Putamen (tissue), 1 donor: ENCODE measurements at regions not wholly inside any gene's neighbourhood (a gene's known extent, or its start where the extent isn't known, plus 50 kb on each side); places are given as distances from the start of the nearest gene placed in this dataset.
A peak's percentile ranks its signal among the peaks of the same experiment; 100 is the strongest.
"Not testable (repeated sequence)": the region's sequence is repeated elsewhere in the genome, so short reads cannot be mapped to it uniquely, and the experiment has no call there.

Experiments used
- DNase-seq: peaks from one replicate; pipeline ENCODE4 v3.0.0-alpha.2; 2016; ENCODE audit warnings: low spot score

GRCh38 chr11:97880209-97880608 lies 1140.5 kb upstream of the CNTN5 start:
- DNase-seq, result no peak

GRCh38 chr11:97883086-97883485 lies 1137.7 kb upstream of the CNTN5 start:
- DNase-seq, result no peak

DNA sequence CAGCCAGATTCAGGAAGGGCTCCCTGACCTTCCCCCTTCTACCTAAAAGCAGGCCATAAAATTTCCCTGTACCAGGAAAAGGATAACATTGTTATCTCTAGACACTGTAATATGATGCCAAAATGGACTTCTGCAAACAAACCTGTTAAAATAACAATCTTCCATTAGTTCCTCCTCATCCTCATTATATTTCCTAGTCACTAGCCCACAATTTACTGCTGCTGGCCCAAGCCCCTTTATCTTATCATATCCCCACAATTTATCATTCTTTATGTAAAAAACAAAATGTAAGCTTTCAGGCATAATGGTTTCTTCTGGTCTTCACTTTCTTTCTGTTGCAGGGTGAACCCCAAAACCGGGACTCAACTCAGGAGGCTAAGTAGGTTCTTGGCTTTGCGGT lies 1132.1 kb upstream of the CNTN5 start:
- DNase-seq, result no peak

- DNase-seq, result peak; percentile 69
Observed at GRCh38 chr11:97890466-97890865, 1130.3 kb upstream of the CNTN5 start.

- DNase-seq, result no peak
Observed at GRCh38 chr11:97893612-97894011, 1127.1 kb upstream of the CNTN5 start.

GRCh38 chr11:97894978-97895377 lies 1125.8 kb upstream of the CNTN5 start:
- DNase-seq, result no peak

- no peak for DNase-seq
Observed at GRCh38 chr11:97895572-97895971, 1125.2 kb upstream of the CNTN5 start.

DNA sequence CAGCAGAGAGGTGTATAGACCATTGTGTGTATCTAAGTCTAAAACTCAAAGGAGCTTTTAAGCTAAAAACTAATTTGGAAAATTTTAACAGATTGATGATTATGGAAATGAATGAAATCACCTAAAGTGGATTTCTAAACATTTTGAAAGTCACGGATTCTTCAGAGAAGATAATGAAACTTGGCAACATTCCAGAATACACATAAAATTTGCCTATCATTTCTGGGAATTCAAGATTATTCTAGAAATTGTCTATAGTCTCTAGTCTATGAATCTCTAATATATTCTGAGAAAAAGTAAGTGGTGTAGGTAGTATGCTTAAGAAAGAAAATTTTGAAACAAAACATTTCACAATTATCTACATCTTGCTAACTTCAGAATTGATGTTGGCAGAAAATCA lies 1117.9 kb upstream of the CNTN5 start:
- DNase-seq, result no peak

GRCh38 chr11:97905101-97905500 lies 1115.6 kb upstream of the CNTN5 start:
- no peak for DNase-seq

GRCh38 chr11:97905671-97906070 lies 1115.1 kb upstream of the CNTN5 start:
- DNase-seq, result no peak

GRCh38 chr11:97908354-97908753 lies 1112.4 kb upstream of the CNTN5 start:
- DNase-seq, result no peak

DNA sequence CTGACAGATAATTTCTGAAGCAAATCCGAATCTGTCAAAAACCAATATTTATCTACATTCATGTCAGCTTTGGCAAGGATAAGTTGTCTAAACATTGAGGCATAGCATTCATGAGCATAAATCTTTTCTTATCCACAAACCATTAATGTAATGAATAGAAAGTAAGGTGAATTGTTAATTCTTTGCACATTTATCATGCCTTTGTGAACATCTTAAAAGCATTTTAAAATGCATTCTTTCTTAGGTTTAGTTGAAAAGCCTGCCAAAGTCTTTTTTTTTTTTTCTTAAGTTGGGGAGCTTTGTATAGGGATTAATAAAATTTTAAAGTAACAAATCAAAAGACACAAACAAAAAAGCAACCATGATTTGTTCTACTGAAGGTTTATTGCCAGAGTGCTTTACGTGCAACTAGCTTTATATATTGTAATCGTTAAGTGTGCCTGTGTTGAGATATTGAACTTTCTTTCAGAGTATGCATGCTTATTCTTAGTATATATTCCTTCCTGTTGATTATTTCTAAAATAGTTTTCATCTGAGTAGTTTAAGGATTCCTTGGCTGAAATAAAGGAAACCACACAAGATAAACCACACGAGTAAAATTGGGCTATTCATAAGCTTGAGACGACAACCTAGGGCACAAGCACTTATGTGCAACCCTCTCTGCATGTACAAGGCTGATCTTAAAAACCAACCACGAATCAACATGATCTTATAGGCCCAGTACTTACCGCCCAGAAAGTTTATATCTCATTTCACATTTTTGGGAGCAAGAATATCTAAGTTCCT lies 1110.9 kb upstream of the CNTN5 start:
- DNase-seq, result no peak

DNA sequence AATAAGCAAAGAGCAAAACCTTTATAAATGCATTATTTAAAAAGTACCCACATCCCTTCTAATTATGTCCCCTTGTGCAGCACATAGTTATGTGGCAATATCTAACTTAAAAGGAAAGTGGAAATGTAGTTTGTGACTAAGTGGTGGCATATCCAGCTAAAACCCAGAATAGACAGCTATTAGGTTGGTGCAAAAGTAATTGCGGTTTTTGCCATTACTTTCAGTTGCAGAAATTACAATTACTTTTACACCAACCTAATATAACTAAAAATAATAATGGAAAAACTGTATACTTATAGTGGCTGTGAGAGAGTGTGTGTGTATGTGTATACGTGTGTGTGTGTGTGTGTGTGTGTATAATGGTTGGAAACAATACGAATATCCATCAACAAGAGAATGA lies 1108.1 kb upstream of the CNTN5 start:
- DNase-seq, result no peak

- DNase-seq, result not testable (repeated sequence)
Observed at GRCh38 chr11:97922933-97923332, 1097.8 kb upstream of the CNTN5 start.

- DNase-seq, result no peak
Observed at GRCh38 chr11:97934572-97935208, 1086.1 kb upstream of the CNTN5 start.

DNA sequence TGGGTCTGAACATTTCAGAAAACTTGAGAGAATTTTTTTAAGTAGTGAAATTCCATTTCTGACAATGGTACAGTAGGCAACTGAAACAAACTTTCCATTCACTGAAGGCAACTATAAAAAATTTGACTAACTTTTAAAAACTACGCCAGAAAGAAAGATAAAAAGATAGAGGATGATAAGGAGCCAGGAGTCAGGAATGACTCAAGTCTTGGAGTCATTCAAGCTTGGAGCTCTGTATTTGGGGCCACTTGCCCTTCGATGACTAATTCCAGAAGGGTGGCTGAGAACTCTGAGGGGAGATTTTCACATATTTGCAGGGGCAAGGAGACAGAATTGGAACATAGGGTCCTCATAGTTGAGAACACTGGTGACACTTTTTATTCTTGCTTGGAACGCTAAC lies 1083.2 kb upstream of the CNTN5 start:
- no peak for DNase-seq

GRCh38 chr11:97938789-97939188 lies 1082.0 kb upstream of the CNTN5 start:
- DNase-seq, result no peak

GRCh38 chr11:97943493-97943892 lies 1077.3 kb upstream of the CNTN5 start:
- no peak for DNase-seq

GRCh38 chr11:97948793-97949192 lies 1072.0 kb upstream of the CNTN5 start:
- no peak for DNase-seq

GRCh38 chr11:97955595-97955994 lies 1065.2 kb upstream of the CNTN5 start:
- DNase-seq, result no peak

- DNase-seq, result no peak
Observed at GRCh38 chr11:97956904-97957303, 1063.8 kb upstream of the CNTN5 start.

DNA sequence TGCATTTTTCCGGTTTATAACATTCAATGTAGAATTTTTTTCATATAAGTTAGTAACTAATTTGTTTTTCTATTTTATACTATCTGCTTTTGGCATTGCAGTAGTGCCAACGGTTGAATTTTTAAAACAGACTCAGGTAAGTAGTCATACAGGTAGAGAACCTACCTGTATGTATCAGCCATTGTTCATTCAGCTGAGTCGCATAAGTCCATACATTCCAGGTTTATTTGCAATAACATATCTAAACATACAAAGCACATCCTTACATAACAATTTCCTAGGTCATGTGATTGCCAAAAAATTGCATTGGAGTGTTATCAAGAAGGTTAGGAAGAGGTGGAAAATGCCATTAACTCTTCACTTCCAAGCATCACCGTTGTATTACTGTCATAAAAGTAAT lies 1059.3 kb upstream of the CNTN5 start:
- no peak for DNase-seq

DNA sequence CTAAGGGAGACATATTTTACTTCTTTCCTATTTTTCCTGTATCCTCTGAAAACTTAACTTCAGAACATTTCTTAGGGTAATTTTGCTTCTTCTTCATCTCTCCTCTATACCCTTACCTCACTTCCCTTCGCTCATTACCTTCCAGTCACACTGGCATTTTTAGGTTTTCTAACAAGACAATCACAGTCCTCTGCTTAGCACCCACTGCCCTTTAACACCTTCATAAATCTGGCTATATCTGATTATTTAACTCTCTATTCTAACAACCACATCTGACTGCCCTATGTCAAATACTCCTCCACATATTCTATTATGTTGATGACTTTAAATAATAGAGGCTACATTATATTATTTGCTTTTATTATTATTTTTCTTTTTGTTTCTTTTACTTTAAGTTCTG lies 1058.0 kb upstream of the CNTN5 start:
- DNase-seq, result no peak
